Cardiac muscle cell (in vitro differentiated cells and primary cell): ENCODE measurements at regions not wholly inside any gene's neighbourhood (a gene's known extent, or its start where the extent isn't known, plus 50 kb on each side); places are given as distances from the start of the nearest gene placed in this dataset.

ENCODE experiments used
- DNase-seq, 2 donors: peaks; one replicate each; pipeline versions ENCODE4 v3.0.0 to v3.0.0-alpha.2; 2010 to 2017; ENCODE audit warnings: low read depth in 1 of 2, low spot score in 1 of 2
- H3K27ac ChIP-seq: fragments of 200-600 bp; sonication (generic); 2 replicates; pipeline ENCODE4 v1.5.1; 2016
- H3K27me3 ChIP-seq: fragments of 200-600 bp; sonication (generic); 2 replicates; pipeline ENCODE4 v1.6.0; 2016; ENCODE audit warnings: control low read depth
- H3K36me3 ChIP-seq: fragments of 200-600 bp; sonication (generic); 2 replicates; pipeline ENCODE4 v1.5.1; 2016; ENCODE audit warnings: control low read depth
- H3K4me1 ChIP-seq: fragments of 200-600 bp; sonication (generic); 2 replicates; pipeline ENCODE4 v1.8.1; 2017; ENCODE audit warnings: low read depth, mild to moderate bottlenecking, mixed run types
- H3K4me3 ChIP-seq: fragments of 200-600 bp; sonication (generic); 2 replicates; pipeline ENCODE4 v1.5.1; 2016; ENCODE audit warnings: mild to moderate bottlenecking
- H3K9me3 ChIP-seq: fragments of 200-600 bp; sonication (generic); 2 replicates; pipeline ENCODE4 v1.5.1; 2017; ENCODE audit warnings: low read depth, mild to moderate bottlenecking, control low read depth
- CTCF ChIP-seq: IDR thresholded peaks from 2 replicates; pipeline ENCODE4 v1.5.1; 2012; ENCODE audit warnings: low read depth, mild to moderate bottlenecking, low read length

- Histone ChIP-seq H3K27ac (no peak overlapping the region), H3K4me3 (no peak overlapping the region), H3K9me3 (no peaks in the 10 kb centered on the region), H3K4me1 (no peaks in the 10 kb centered on the region), H3K36me3 (no peaks in the 10 kb centered on the region), H3K27me3 (no peaks in the 10 kb centered on the region)
- no peak for TF ChIP-seq CTCF
- no peak for DNase-seq
These were observed 142.1 kb upstream of the B3GAT1 start for GRCh38 chr11:134554106-134554505.

GRCh38 chr11:134552749-134553148 is 140.7 kb upstream of the B3GAT1 start:
- H3K27me3 ChIP-seq = no peaks in the 10 kb centered on the region
- no peaks in the 10 kb centered on the region for H3K36me3 ChIP-seq
- H3K4me1 ChIP-seq = no peaks in the 10 kb centered on the region
- H3K4me3 ChIP-seq = no peak overlapping the region
- TF ChIP-seq CTCF = no peak
- H3K27ac ChIP-seq = no peak overlapping the region
- no peak for DNase-seq
- H3K9me3 ChIP-seq = no peaks in the 10 kb centered on the region

GRCh38 chr11:134545521-134545920 is 133.5 kb upstream of the B3GAT1 start:
- no peaks in the 10 kb centered on the region for H3K36me3 ChIP-seq
- no peak for TF ChIP-seq CTCF
- DNase-seq = no peak

GRCh38 chr11:134544095-134544815 is 132.2 kb upstream of the B3GAT1 start:
- TF ChIP-seq CTCF = no peak
- Histone ChIP-seq H3K36me3 (no peaks in the 10 kb centered on the region), H3K27me3 (no peaks in the 10 kb centered on the region), H3K9me3 (no peaks in the 10 kb centered on the region), H3K4me1 (no peaks in the 10 kb centered on the region), H3K27ac (no peak overlapping the region), H3K4me3 (no peak overlapping the region)
- no peak for DNase-seq

More at GRCh38 chr11:134545521-134545920, 133.5 kb upstream of the B3GAT1 start:
- H3K4me1 ChIP-seq = no peaks in the 10 kb centered on the region
- no peaks in the 10 kb centered on the region for H3K27me3 ChIP-seq
- H3K4me3 ChIP-seq = no peak overlapping the region
- no peaks in the 10 kb centered on the region for H3K9me3 ChIP-seq
- no peak overlapping the region for H3K27ac ChIP-seq

- no peak for DNase-seq
- Histone ChIP-seq H3K4me3 (no peak overlapping the region), H3K36me3 (no peaks in the 10 kb centered on the region), H3K27me3 (no peaks in the 10 kb centered on the region), H3K9me3 (no peaks in the 10 kb centered on the region), H3K27ac (no peak overlapping the region), H3K4me1 (no peaks in the 10 kb centered on the region)
- no peak for TF ChIP-seq CTCF
These were observed 131.6 kb upstream of the B3GAT1 start for GRCh38 chr11:134543645-134544044.

GRCh38 chr11:134543241-134543640 is 131.2 kb upstream of the B3GAT1 start:
- TF ChIP-seq CTCF = no peak
- Histone ChIP-seq H3K27ac (no peak overlapping the region), H3K4me3 (no peak overlapping the region), H3K36me3 (no peaks in the 10 kb centered on the region), H3K9me3 (no peaks in the 10 kb centered on the region), H3K4me1 (no peaks in the 10 kb centered on the region), H3K27me3 (no peaks in the 10 kb centered on the region)
- DNase-seq = no peak
